ENCODE measurements at regions not wholly inside any gene's neighbourhood (a gene's known extent, or its start where the extent isn't known, plus 50 kb on each side); places are given as distances from the start of the nearest gene placed in this dataset.
"Not testable (repeated sequence)": the region's sequence is repeated elsewhere in the genome, so short reads cannot be mapped to it uniquely, and the experiment has no call there.

GRCh38 chr1:200281201-200281835 is 128.5 kb downstream of the ZNF281 start:
- DNase-seq: no peak

- peak; percentile 24 to 73 for DNase-seq
Measured at GRCh38 chr1:200279810-200280411, 129.9 kb downstream of the ZNF281 start.

GRCh38 chr1:200275816-200276453 is 133.9 kb downstream of the ZNF281 start:
- DNase-seq: no peak

GRCh38 chr1:200275415-200275814 is 134.4 kb downstream of the ZNF281 start:
- DNase-seq: no peak

GRCh38 chr1:200274116-200274515 is 135.7 kb downstream of the ZNF281 start:
- DNase-seq: no peak

GRCh38 chr1:200272481-200273068 is 137.3 kb downstream of the ZNF281 start:
- DNase-seq: no peak

GRCh38 chr1:200269256-200269655 is 140.6 kb downstream of the ZNF281 start:
- no peak for DNase-seq

GRCh38 chr1:200267937-200268336 is 141.9 kb downstream of the ZNF281 start:
- no peak for DNase-seq

GRCh38 chr1:200267458-200267857 is 142.4 kb downstream of the ZNF281 start:
- no peak for DNase-seq

- DNase-seq: no peak
Measured at GRCh38 chr1:200266871-200267270, 143.0 kb downstream of the ZNF281 start.

- no peak for DNase-seq
Measured at GRCh38 chr1:200265881-200266280, 144.0 kb downstream of the ZNF281 start.

GRCh38 chr1:200265104-200265503 is 144.7 kb downstream of the ZNF281 start:
- DNase-seq: no peak

- no peak for DNase-seq
Measured at GRCh38 chr1:200263203-200263602, 146.6 kb downstream of the ZNF281 start.

- DNase-seq: no peak
Measured at GRCh38 chr1:200262326-200262965, 147.4 kb downstream of the ZNF281 start.

GRCh38 chr1:200260597-200261335 is 149.1 kb downstream of the ZNF281 start:
- DNase-seq: peak; percentile 13 to 51

- DNase-seq: peak in 1 of 2 experiments; percentile 22
Measured at GRCh38 chr1:200258447-200259375, 151.1 kb downstream of the ZNF281 start.

GRCh38 chr1:200257235-200257634 is 152.6 kb downstream of the ZNF281 start:
- no peak for DNase-seq

- DNase-seq: not testable (repeated sequence)
Measured at GRCh38 chr1:200254602-200255001, 155.2 kb downstream of the ZNF281 start.

GRCh38 chr1:200253774-200254495 is 155.9 kb downstream of the ZNF281 start:
- DNase-seq: no peak

GRCh38 chr1:200252531-200252930 is 157.3 kb downstream of the ZNF281 start:
- no peak for DNase-seq

GRCh38 chr1:200250469-200250868 is 159.4 kb downstream of the ZNF281 start:
- DNase-seq: no peak
